ENCODE measurements at regions not wholly inside any gene's neighbourhood (a gene's known extent, or its start where the extent isn't known, plus 50 kb on each side); places are given as distances from the start of the nearest gene placed in this dataset.

- no peak overlapping the region for H3K27ac Mint-ChIP-seq
- TF ChIP-seq CTCF (IDR thresholded peaks at IDR 0.05; ENCODE audit: unreplicated experiment in 3 of 3) = no peak
- no peak overlapping the region for H3K4me3 Mint-ChIP-seq
- peaks cover 11% of the 10 kb centered on the region for H3K9me3 Mint-ChIP-seq
- peaks cover 5% of the 10 kb centered on the region for H3K4me1 Mint-ChIP-seq
- no peaks in the 10 kb centered on the region for H3K27me3 Mint-ChIP-seq (ENCODE audit: low read depth)
- H3K36me3 Mint-ChIP-seq (ENCODE audit: low read depth) = no peaks in the 10 kb centered on the region
These were observed 202.7 kb upstream of the PIK3R1 start for GRCh38 chr5:68012831-68013230.

- Mint-ChIP-seq H3K9me3 (peaks cover 11% of the 10 kb centered on the region), H3K4me3 (no peak overlapping the region), H3K27me3 (ENCODE audit: low read depth) (no peaks in the 10 kb centered on the region), H3K27ac (no peak overlapping the region), H3K4me1 (peaks cover 5% of the 10 kb centered on the region), H3K36me3 (ENCODE audit: low read depth) (no peaks in the 10 kb centered on the region)
- no peak for TF ChIP-seq CTCF (IDR thresholded peaks at IDR 0.05; ENCODE audit: unreplicated experiment in 3 of 3)
These were observed 203.1 kb upstream of the PIK3R1 start for GRCh38 chr5:68012429-68012828.

GRCh38 chr5:68011801-68012200, 203.8 kb upstream of the PIK3R1 start:
- Mint-ChIP-seq H3K4me1 (peaks cover 5% of the 10 kb centered on the region), H3K4me3 (no peak overlapping the region), H3K36me3 (ENCODE audit: low read depth) (no peaks in the 10 kb centered on the region), H3K27me3 (ENCODE audit: low read depth) (no peaks in the 10 kb centered on the region), H3K27ac (no peak overlapping the region), H3K9me3 (peaks cover 13% of the 10 kb centered on the region)
- no peak for TF ChIP-seq CTCF (IDR thresholded peaks at IDR 0.05; ENCODE audit: unreplicated experiment in 3 of 3)

DNA sequence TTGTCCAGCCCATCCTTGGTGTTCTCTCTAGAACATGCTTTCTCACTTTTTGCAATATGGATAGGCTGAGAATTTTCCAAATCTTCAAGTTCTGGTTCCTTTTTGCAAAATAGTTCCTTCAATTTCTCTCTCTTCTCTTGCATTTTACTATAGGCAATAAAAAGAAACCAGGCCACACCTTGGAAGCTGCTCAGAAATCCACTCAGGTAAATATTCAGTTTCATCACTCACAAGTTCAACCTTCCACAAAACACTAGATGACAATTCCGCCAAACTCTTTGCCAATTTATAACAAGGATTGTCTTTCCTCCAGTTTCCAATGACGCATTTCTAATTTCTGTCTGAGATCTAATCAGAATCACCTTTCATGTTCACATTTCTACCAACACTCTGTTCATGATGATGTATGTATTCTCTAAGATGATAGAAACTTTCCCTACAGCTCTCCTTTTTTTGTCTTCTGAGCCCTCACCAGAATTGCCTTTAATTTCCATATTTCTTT, 204.2 kb upstream of the PIK3R1 start:
- peaks cover 13% of the 10 kb centered on the region for H3K9me3 Mint-ChIP-seq
- no peaks in the 10 kb centered on the region for H3K27me3 Mint-ChIP-seq (ENCODE audit: low read depth)
- H3K4me3 Mint-ChIP-seq = no peak overlapping the region
- TF ChIP-seq CTCF (IDR thresholded peaks at IDR 0.05; ENCODE audit: unreplicated experiment in 3 of 3) = no peak
- no peaks in the 10 kb centered on the region for H3K36me3 Mint-ChIP-seq (ENCODE audit: low read depth)
- peaks cover 5% of the 10 kb centered on the region for H3K4me1 Mint-ChIP-seq
- H3K27ac Mint-ChIP-seq = no peak overlapping the region

DNA sequence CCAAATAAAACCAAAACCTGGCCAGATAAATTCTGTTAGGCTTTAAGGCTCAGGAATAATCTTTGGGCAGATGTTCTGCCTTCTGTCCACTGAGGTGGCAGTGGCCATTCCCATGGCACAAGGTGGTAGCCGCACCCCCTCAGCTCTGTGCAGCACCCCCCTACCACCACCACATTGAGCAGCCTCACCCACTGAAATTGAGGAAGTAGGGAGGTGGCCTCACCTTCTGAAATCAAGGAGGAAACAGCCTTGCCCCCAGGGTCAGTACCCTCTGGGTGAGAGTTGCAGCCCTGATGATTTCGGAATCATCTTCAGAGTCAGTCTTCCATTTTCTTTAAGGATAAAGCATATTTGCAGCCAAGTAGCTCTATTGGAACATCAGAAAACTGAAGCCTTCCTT, 204.8 kb upstream of the PIK3R1 start:
- Mint-ChIP-seq H3K4me1 (peaks cover 5% of the 10 kb centered on the region), H3K36me3 (ENCODE audit: low read depth) (no peaks in the 10 kb centered on the region), H3K27me3 (ENCODE audit: low read depth) (no peaks in the 10 kb centered on the region), H3K4me3 (no peak overlapping the region), H3K9me3 (peaks cover 13% of the 10 kb centered on the region), H3K27ac (no peak overlapping the region)
- TF ChIP-seq CTCF (IDR thresholded peaks at IDR 0.05; ENCODE audit: unreplicated experiment in 3 of 3) = no peak

GRCh38 chr5:68007451-68007850, 208.1 kb upstream of the PIK3R1 start:
- peaks cover 3% of the 10 kb centered on the region for H3K27me3 Mint-ChIP-seq (ENCODE audit: low read depth)
- H3K9me3 Mint-ChIP-seq = peaks cover 12% of the 10 kb centered on the region
- no peak overlapping the region for H3K27ac Mint-ChIP-seq
- no peaks in the 10 kb centered on the region for H3K36me3 Mint-ChIP-seq (ENCODE audit: low read depth)
- no peak for TF ChIP-seq CTCF (IDR thresholded peaks at IDR 0.05; ENCODE audit: unreplicated experiment in 3 of 3)
- H3K4me1 Mint-ChIP-seq = no peaks in the 10 kb centered on the region
- no peak overlapping the region for H3K4me3 Mint-ChIP-seq

Data from nephron (organoid).